HEK293 (cell line): ENCODE measurements at regions not wholly inside any gene's neighbourhood (a gene's known extent, or its start where the extent isn't known, plus 50 kb on each side); places are given as distances from the start of the nearest gene placed in this dataset.

ENCODE experiments used
- CTCF ChIA-PET: fragments of 350-600 bp; formaldehyde crosslinking; extraction: SDS; loops from one replicate; lab custom pipeline; 2021; ENCODE audit warnings: antibody characterized with exemption; lab: Yijun Ruan, JAX
- POLR2A ChIA-PET: fragments of 300-600 bp; formaldehyde crosslinking; extraction: SDS; loops from one replicate; lab custom pipeline; 2020; ENCODE audit warnings: antibody characterized with exemption, inconsistent platforms; lab: Yijun Ruan, JAX
- H3K27ac ChIP-seq: fragments of 200-500 bp; sonication (Bioruptor generic); 2 replicates; pipeline ENCODE4 v1.5.1; 2014; ENCODE audit warnings: low read depth, low read length, control low read depth, inconsistent platforms; ENCODE audit errors: extremely low read depth
- H3K36me3 ChIP-seq, 2 experiments: fragments of 200-500 bp in 1 of 2; sonication (Bioruptor generic) in 1 of 2; 1 replicate in 1 of 2; 2 replicates in 1 of 2; pipeline ENCODE4 v1.5.1; 2014 to 2017; ENCODE audit warnings: inconsistent platforms in 2 of 2, low read length in 2 of 2; ENCODE audit not compliant: control insufficient read depth in 2 of 2, insufficient read depth in 1 of 2
- H3K4me1 ChIP-seq: fragments of 200-500 bp; sonication (Bioruptor generic); 2 replicates; pipeline ENCODE4 v1.5.1; 2014; ENCODE audit warnings: mild to moderate bottlenecking, low read length, inconsistent platforms; ENCODE audit not compliant: control insufficient read depth, insufficient read depth
- H3K4me3 ChIP-seq: 2 replicates; pipeline ENCODE4 v1.5.1; 2011; ENCODE audit warnings: low read depth, mild to moderate bottlenecking, control low read depth, low read length, moderate library complexity
- H3K9me3 ChIP-seq: fragments of 200-500 bp; sonication (Bioruptor generic); 2 replicates; pipeline ENCODE4 v1.5.1; 2014; ENCODE audit warnings: low read depth, low read length, inconsistent platforms; ENCODE audit not compliant: control insufficient read depth, insufficient read depth
- BCL11B ChIP-seq: fragments of 450-650 bp; formaldehyde crosslinking; IDR thresholded peaks from 2 replicates; pipeline ENCODE4 v1.5.1; 2016; ENCODE audit warnings: low read depth, missing biosample characterization, missing genetic modification characterization
- CTCF ChIP-seq: fragments of 450-650 bp; formaldehyde crosslinking; IDR thresholded peaks from 2 replicates; pipeline ENCODE4 v1.5.1; 2016; ENCODE audit warnings: missing biosample characterization, missing genetic modification characterization
- EGR2 ChIP-seq: fragments of 450-650 bp; formaldehyde crosslinking; IDR thresholded peaks from 2 replicates; pipeline ENCODE4 v1.5.1; 2016; ENCODE audit warnings: low read depth, missing biosample characterization, missing genetic modification characterization
- INSM2 ChIP-seq: fragments of 450-650 bp; formaldehyde crosslinking; IDR thresholded peaks from 2 replicates; pipeline ENCODE4 v1.5.1; 2016; ENCODE audit warnings: missing biosample characterization, missing genetic modification characterization
- MYNN ChIP-seq: fragments of 450-650 bp; formaldehyde crosslinking; IDR thresholded peaks from 2 replicates; pipeline ENCODE4 v1.5.1; 2016; ENCODE audit warnings: missing biosample characterization, missing genetic modification characterization, borderline replicate concordance
- MZF1 ChIP-seq: fragments of 450-650 bp; formaldehyde crosslinking; IDR thresholded peaks from 2 replicates; pipeline ENCODE4 v1.5.1; 2017; ENCODE audit warnings: missing biosample characterization, missing genetic modification characterization, borderline replicate concordance
- SP2 ChIP-seq: fragments of 450-650 bp; formaldehyde crosslinking; IDR thresholded peaks from 2 replicates; pipeline ENCODE4 v1.5.1; 2016; ENCODE audit warnings: missing biosample characterization, missing genetic modification characterization
- SP7 ChIP-seq: fragments of 450-650 bp; formaldehyde crosslinking; IDR thresholded peaks from 2 replicates; pipeline ENCODE4 v1.5.1; 2016; ENCODE audit warnings: missing biosample characterization, missing genetic modification characterization
- ZBTB21 ChIP-seq: fragments of 450-650 bp; formaldehyde crosslinking; IDR thresholded peaks from 2 replicates; pipeline ENCODE4 v1.5.1; 2017; ENCODE audit warnings: missing biosample characterization, missing genetic modification characterization
- ZBTB8A ChIP-seq: fragments of 450-650 bp; formaldehyde crosslinking; IDR thresholded peaks from 2 replicates; pipeline ENCODE4 v1.5.1; 2016; ENCODE audit warnings: missing biosample characterization, missing genetic modification characterization
- ZNF10 ChIP-seq: fragments of 450-650 bp; formaldehyde crosslinking; IDR thresholded peaks from 2 replicates; pipeline ENCODE4 v1.5.1; 2017; ENCODE audit warnings: missing biosample characterization, missing genetic modification characterization
- ZNF155 ChIP-seq: fragments of 450-650 bp; formaldehyde crosslinking; IDR thresholded peaks from 2 replicates; pipeline ENCODE4 v1.5.1; 2016; ENCODE audit warnings: missing biosample characterization, missing genetic modification characterization
- ZNF18 ChIP-seq: fragments of 450-650 bp; formaldehyde crosslinking; IDR thresholded peaks from 2 replicates; pipeline ENCODE4 v1.5.1; 2016; ENCODE audit warnings: missing biosample characterization, missing genetic modification characterization
- ZNF362 ChIP-seq: fragments of 450-650 bp; formaldehyde crosslinking; IDR thresholded peaks from 2 replicates; pipeline ENCODE4 v1.5.1; 2016; ENCODE audit warnings: missing biosample characterization, missing genetic modification characterization
- ZNF366 ChIP-seq: fragments of 450-650 bp; formaldehyde crosslinking; conservative IDR thresholded peaks from 2 replicates; pipeline ENCODE4 v1.5.1; 2016; ENCODE audit warnings: missing biosample characterization, missing genetic modification characterization
- ZNF391 ChIP-seq: fragments of 450-650 bp; formaldehyde crosslinking; IDR thresholded peaks from 2 replicates; pipeline ENCODE4 v1.5.1; 2016; ENCODE audit warnings: low read depth, missing biosample characterization, missing genetic modification characterization, borderline replicate concordance
- ZNF426 ChIP-seq: fragments of 450-650 bp; formaldehyde crosslinking; IDR thresholded peaks from 2 replicates; pipeline ENCODE4 v1.5.1; 2017; ENCODE audit warnings: missing biosample characterization, missing genetic modification characterization, mild to moderate bottlenecking, inconsistent platforms, moderate library complexity
- ZNF449 ChIP-seq: fragments of 450-650 bp; formaldehyde crosslinking; IDR thresholded peaks from 2 replicates; pipeline ENCODE4 v1.5.1; 2017; ENCODE audit warnings: missing biosample characterization, mild to moderate bottlenecking, missing genetic modification characterization, moderate library complexity
- ZNF529 ChIP-seq: fragments of 450-650 bp; formaldehyde crosslinking; IDR thresholded peaks from 2 replicates; pipeline ENCODE4 v1.5.1; 2017; ENCODE audit warnings: missing genetic modification characterization, missing biosample characterization; ENCODE audit not compliant: insufficient replicate concordance
- ZNF555 ChIP-seq: fragments of 450-650 bp; formaldehyde crosslinking; conservative IDR thresholded peaks from 2 replicates; pipeline ENCODE4 v1.5.1; 2017; ENCODE audit warnings: missing biosample characterization, mild to moderate bottlenecking, missing genetic modification characterization, inconsistent platforms
- ZNF692 ChIP-seq: fragments of 450-650 bp; formaldehyde crosslinking; IDR thresholded peaks from 2 replicates; pipeline ENCODE4 v1.5.1; 2016; ENCODE audit warnings: missing biosample characterization, missing genetic modification characterization
- ZNF777 ChIP-seq: fragments of 450-650 bp; formaldehyde crosslinking; IDR thresholded peaks from 2 replicates; pipeline ENCODE4 v1.5.1; 2017; ENCODE audit warnings: missing biosample characterization, missing genetic modification characterization, borderline replicate concordance
- ZNF843 ChIP-seq: fragments of 450-650 bp; formaldehyde crosslinking; IDR thresholded peaks from 2 replicates; pipeline ENCODE4 v1.5.1; 2016; ENCODE audit warnings: missing biosample characterization, missing genetic modification characterization

- POLR2A ChIA-PET, result no interaction called here
Measured at GRCh38 chr14:65349100-65349499, 63.4 kb upstream of the FUT8 start.

GRCh38 chr14:65351493-65352194, 60.9 kb upstream of the FUT8 start:
- Histone ChIP-seq H3K4me3 (no peak overlapping the region), H3K27ac (no peak overlapping the region), H3K4me1 (no peaks in the 10 kb centered on the region; the same call in 1 of the 2 replicates), H3K9me3 (no peaks in the 10 kb centered on the region), H3K36me3 (no peaks in the 10 kb centered on the region)
- POLR2A ChIA-PET, result interaction anchor here (0.7 kb wide), 1 partner anchor 488 kb away, joined by 3 read pairs; no protein-coding TSS in a partner anchor
- CTCF ChIA-PET, result no interaction called here
- no peak for TF ChIP-seq ZNF366 (tag by site-specific recombination)
- TF ChIP-seq ZNF362 (tag by site-specific recombination), result no peak
- no peak for TF ChIP-seq ZNF449 (tag by site-specific recombination)
- no peak for TF ChIP-seq ZNF692 (tag by site-specific recombination)
- no peak for TF ChIP-seq SP7
- TF ChIP-seq INSM2 (tag by site-specific recombination), result no peak
- no peak for TF ChIP-seq ZNF155 (tag by site-specific recombination)
- no peak for TF ChIP-seq ZNF555 (tag by site-specific recombination)
- TF ChIP-seq ZNF777 (tag by site-specific recombination), result no peak

More at GRCh38 chr14:65349100-65349499, 63.4 kb upstream of the FUT8 start:
- H3K9me3 ChIP-seq, result no peaks in the 10 kb centered on the region
- TF ChIP-seq ZBTB8A (no peak), SP2 (no peak), MYNN (tag by site-specific recombination) (no peak), ZNF10 (tag by site-specific recombination) (no peak), ZNF426 (tag by site-specific recombination) (no peak), ZNF18 (tag by site-specific recombination) (no peak), ZNF529 (no peak), EGR2 (tag by site-specific recombination) (no peak), ZNF391 (tag by site-specific recombination) (no peak), ZNF843 (tag by site-specific recombination) (no peak), MZF1 (tag by site-specific recombination) (no peak), CTCF (tag by site-specific recombination) (no peak), BCL11B (no peak), ZNF366 (tag by site-specific recombination) (no peak), ZBTB21 (tag by site-specific recombination) (no peak), ZNF362 (tag by site-specific recombination) (no peak)
- CTCF ChIA-PET, result no interaction called here
- H3K4me3 ChIP-seq, result no peak overlapping the region
- no peaks in the 10 kb centered on the region for H3K36me3 ChIP-seq
- H3K4me1 ChIP-seq, result no peaks in the 10 kb centered on the region
- no peak overlapping the region for H3K27ac ChIP-seq
